ENCODE measurements at regions not wholly inside any gene's neighbourhood (a gene's known extent, or its start where the extent isn't known, plus 50 kb on each side); places are given as distances from the start of the nearest gene placed in this dataset.

DNA sequence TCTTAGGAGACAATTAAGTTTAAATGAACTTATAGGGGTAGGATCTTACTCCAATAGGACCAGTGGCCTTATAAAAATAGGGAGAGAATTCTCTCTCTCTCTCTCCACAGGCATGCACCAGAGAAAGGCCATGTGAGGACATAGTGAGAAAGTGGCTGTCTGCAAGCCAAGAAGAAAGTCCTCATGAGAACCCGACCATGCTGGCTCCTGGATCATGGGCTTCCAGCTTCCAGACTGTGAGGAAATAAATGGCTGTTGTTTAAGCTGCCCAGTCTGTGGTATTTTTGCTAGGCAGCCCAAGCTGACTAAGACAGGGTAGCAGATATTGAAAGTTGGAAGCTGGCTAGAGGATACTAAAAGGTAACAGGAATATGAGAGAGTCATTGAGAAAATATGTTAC lies 454.0 kb downstream of the NBAS start:
- DNase-seq: no peak

- DNase-seq: no peak
Observed at GRCh38 chr2:15111718-15112117, 449.4 kb downstream of the NBAS start.

DNA sequence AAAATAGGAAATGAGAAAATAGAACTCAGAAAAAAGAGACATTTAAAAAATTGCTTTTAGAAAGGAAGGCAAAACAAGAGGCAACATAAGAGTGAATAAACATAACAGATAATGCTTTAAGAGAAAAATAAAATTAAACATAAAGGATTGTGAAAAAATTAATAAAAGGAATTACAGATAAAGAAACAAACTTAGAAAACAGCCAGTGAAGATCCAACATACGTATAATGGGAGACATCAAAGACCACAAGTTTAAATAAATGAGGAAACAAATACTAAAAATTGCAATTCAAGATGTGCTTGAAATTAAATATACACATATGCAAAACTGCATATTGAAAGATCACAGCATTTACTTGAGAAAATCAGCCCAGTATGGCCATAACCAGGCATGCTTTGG lies 448.9 kb downstream of the NBAS start:
- DNase-seq: no peak

DNA sequence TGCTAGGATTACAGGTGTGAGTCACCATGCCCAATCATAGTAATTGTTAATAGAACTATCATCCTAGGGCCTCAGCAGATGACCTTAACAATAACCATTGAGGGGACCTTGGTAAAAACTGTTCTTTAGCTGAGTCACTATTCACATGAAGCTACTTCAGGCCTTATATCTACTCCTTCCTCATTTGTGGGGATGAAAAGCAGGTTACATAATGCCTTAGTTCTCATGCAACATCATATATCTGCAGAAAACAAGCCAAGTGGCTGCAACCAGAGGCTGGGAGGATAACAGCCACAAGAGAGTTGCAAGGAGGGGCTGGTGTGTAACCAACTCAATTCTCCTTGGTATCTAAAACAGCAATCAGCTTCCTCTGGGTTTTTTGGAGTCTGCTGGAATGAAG lies 445.4 kb downstream of the NBAS start:
- no peak for DNase-seq

- no peak for DNase-seq
Observed at GRCh38 chr2:15116830-15117229, 444.3 kb downstream of the NBAS start.
